NCI-H2107 (cell line): ENCODE measurements at regions not wholly inside any gene's neighbourhood (a gene's known extent, or its start where the extent isn't known, plus 50 kb on each side); places are given as distances from the start of the nearest gene placed in this dataset.
"Not testable (repeated sequence)": the region's sequence is repeated elsewhere in the genome, so short reads cannot be mapped to it uniquely, and the experiment has no call there.

Source experiments
- DNase-seq: peaks from one replicate; lab custom pipeline; 2025; lab: John Stamatoyannopoulos, UW

GRCh38 chrX:7385131-7385530, 237.2 kb upstream of the PUDP start:
- no peak for DNase-seq

GRCh38 chrX:7378406-7378805, 230.5 kb upstream of the PUDP start:
- no peak for DNase-seq

- no peak for DNase-seq
Observed at GRCh38 chrX:7372825-7373525, 225.0 kb upstream of the PUDP start.

- DNase-seq = no peak
Observed at GRCh38 chrX:7362111-7362510, 214.2 kb upstream of the PUDP start.

- no peak for DNase-seq
Observed at GRCh38 chrX:7351926-7352325, 204.0 kb upstream of the PUDP start.

GRCh38 chrX:7347465-7347864, 199.5 kb upstream of the PUDP start:
- peak; percentile 27 for DNase-seq

GRCh38 chrX:7346021-7346420, 198.1 kb upstream of the PUDP start:
- no peak for DNase-seq

- DNase-seq = no peak
Observed at GRCh38 chrX:7343181-7343580, 195.2 kb upstream of the PUDP start.

- not testable (repeated sequence) for DNase-seq
Observed at GRCh38 chrX:7335816-7336362, 187.9 kb upstream of the PUDP start.

GRCh38 chrX:7334253-7334935, 186.4 kb upstream of the PUDP start:
- DNase-seq = no peak

GRCh38 chrX:7330971-7331746, 183.2 kb upstream of the PUDP start:
- DNase-seq = no peak

GRCh38 chrX:7330556-7330955, 182.6 kb upstream of the PUDP start:
- DNase-seq = no peak

- no peak for DNase-seq
Observed at GRCh38 chrX:7318661-7319060, 170.7 kb upstream of the PUDP start.

- DNase-seq = no peak
Observed at GRCh38 chrX:7318241-7318640, 170.3 kb upstream of the PUDP start.

- DNase-seq = no peak
Observed at GRCh38 chrX:7316887-7317286, 168.9 kb upstream of the PUDP start.

GRCh38 chrX:7316280-7316679, 168.3 kb upstream of the PUDP start:
- no peak for DNase-seq

GRCh38 chrX:7314425-7314824, 166.5 kb upstream of the PUDP start:
- no peak for DNase-seq

GRCh38 chrX:7307720-7308119, 159.8 kb upstream of the PUDP start:
- no peak for DNase-seq

- DNase-seq = no peak
Observed at GRCh38 chrX:7294483-7294882, 146.5 kb upstream of the PUDP start.

GRCh38 chrX:7286168-7286837, 138.3 kb upstream of the PUDP start:
- no peak for DNase-seq

- DNase-seq = no peak
Observed at GRCh38 chrX:7285765-7286164, 137.8 kb upstream of the PUDP start.

GRCh38 chrX:7283741-7284140, 135.8 kb upstream of the PUDP start:
- DNase-seq = no peak
